ENCODE measurements at regions not wholly inside any gene's neighbourhood (a gene's known extent, or its start where the extent isn't known, plus 50 kb on each side); places are given as distances from the start of the nearest gene placed in this dataset.
"Not testable (repeated sequence)": the region's sequence is repeated elsewhere in the genome, so short reads cannot be mapped to it uniquely, and the experiment has no call there.

DNA sequence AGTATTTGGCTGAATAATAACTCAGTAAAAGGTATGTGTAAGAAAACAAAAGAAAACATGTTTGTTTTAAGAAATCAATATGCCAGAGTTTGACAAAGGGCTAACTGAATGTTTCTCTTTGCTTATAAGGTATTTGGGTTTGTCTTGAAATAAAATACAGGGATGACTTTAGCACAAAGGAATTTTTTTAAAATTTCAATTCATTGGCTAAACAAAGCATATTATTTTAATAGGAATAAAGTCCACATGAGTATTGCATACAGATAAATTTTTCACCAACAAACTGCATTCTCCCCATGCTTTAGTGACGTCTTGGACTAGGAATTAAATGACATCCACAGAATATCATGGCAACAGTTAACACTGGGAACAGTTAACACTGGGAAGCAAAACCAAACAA lies 480.0 kb upstream of the JAG1 start:
- no peak for DNase-seq

DNA sequence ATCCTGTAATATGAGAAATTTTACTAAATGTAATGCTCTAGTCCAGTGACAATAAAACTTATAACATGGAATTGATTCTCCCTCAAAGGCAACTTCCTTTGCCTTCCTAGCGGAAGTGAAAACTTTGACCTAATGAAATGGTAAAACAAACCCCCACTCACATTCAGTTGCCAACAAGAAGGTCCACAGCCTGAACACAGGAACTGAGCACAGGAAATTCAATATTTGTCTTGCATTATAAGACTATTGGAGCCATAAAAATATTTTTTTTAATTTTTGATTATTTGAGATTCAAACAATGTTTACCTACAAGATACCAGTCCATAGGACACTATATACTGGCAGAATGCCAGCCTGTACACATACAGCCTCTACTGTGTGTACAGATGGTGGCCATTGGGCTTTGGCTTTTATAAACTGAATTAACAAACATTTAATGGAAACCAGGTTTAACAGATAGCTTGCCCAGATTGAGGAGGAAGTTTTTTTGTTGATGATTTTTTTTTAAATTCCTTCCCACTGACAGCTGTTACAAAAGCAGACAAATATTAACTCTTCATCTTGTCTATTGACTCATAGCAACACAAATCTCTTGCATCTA lies 481.5 kb upstream of the JAG1 start:
- DNase-seq = no peak

DNA sequence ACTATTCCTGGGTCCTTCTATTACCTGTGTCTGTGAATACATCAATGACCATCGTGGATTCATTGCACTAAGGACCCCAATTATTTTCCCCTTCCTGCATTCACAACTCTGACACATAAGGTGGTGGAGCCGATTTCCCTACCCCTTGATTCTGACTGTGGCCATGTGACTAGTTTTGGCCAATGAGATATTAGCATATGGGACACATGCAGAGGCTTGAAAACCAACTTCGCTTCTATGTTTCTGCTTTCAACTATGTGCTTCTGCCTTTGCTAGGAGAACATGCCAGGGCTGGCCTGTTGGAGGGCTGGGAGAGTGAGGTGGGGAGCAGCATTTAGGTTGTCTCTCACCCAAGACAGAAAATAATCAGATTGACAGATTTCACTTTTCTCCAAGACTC lies 483.1 kb upstream of the JAG1 start:
- no peak for DNase-seq

DNA sequence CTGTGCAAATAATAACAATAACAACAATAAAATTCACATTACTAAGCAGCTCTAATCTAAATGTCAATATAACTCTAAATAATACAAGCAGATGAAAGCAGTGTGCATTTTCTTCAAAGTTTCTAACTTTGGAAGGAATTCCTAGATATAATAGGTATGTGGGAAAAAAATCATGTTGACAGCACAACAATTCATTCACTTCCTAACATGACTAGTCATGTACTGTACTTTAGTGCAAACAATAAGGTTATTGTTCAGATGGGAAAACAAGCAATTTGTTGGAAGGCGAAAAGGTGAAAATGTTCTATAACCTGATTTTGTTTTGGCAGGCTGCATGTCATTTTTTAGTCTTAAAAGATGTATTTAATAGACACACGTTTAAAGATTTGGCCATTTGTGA lies 484.3 kb upstream of the JAG1 start:
- no peak for DNase-seq

DNA sequence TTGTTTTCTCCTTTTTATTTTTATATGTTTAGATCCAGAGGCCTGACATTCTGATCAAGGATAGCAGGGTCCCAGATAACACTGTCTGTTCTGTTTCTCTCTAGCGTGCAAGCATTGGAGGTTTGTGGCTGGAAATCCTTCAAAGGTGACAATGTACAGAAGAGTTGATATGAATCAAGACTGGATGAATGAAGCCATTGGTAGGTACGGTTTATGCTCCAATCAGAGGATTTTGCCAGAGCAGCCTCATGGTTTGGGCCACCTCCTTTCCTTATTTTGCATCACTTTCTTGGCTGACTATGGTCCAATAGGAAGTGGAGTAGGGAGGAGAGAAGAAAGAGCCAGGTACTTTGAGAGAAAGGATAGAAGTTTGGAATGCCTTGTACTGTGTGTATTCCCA lies 484.8 kb upstream of the JAG1 start:
- DNase-seq = no peak

DNA sequence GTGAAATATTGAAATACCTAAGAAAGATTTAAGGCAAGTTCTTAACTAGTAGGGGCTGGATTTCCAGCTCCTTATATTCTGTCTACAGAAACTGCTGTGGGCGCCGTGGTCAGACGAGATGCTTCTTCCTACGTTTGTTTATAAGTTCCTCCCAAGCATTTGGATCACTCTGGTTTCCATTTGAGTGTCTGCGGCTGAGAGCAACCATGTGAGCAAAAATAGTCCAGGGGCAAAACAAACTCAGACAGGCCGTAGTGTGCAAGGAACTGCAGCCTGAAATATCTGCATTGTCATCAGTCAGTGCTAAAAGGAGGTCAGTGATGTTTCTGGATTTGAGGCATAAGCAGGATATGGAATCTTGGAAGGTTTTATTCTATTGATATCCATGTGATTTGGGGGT lies 485.9 kb upstream of the JAG1 start:
- no peak for DNase-seq

DNA sequence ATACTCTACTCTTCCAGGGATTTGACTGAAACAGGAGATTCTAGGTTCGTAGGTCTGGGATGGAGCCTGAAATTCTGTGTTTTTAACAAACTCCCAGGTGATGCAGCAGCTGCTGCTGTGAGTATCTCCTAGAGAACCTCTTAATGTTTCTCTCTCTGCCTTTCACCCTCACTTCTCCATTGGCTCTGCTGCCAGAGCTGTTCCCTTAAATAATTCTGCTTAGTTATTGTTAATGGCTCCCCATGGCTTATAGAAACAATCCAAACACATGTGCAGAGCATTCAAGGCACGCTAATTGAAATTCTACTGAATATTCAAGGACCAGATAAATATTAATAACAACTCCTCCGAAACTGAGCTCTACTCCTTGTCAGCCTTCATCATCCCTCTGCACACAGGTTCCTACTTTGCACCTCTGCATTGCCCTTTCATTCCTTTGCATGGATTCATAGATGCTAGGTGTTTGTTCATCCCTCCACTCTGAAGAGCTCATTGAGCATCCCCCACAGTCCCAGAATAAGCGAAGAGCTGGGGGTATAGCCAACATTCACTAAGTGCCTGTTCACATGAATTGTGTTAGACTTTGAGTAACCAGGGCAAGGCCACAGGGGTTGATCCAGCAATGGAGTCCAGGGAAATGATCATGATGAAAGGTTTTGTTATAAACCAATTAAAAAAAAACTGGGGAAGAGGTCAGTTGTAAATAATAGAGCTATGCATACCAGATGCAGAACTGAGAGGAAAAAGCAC lies 488.4 kb upstream of the JAG1 start:
- DNase-seq = no peak

DNA sequence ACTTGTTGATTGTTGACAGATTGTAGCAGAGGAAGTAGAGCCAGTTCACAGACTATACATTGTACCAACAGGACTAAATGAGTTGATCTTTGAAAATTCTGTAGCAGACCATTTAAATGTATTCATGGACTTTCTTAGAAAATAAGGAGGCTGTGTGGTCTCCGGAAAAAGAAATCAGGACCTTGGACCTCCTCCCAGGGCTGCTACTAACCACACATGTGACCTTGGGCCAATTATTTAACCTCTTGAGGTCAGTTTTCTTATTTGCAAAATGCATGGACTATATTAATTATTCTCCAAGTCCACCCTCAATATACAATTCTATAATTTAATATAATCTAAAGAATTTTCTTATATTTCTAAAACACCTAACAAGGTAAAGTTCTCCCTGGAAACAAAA lies 492.0 kb upstream of the JAG1 start:
- DNase-seq = no peak

DNA sequence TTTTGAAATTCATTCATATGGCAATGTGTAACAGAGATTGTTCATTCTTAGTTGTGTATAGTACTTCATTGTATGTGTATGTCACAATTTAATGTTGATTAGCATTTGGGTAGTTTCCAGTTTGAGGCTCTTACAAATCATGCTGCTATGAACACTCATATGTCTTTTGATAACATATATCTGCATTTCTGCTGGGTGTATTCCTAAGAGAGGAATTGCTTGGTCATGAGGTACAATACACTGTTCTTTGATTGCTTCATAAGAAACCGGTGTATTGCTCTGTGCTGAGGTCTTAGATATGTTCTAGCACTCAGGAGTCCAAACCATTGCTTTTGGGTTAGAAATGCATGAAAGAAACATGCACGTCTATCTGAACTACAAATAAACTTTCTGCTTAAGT lies 492.9 kb upstream of the JAG1 start:
- no peak for DNase-seq

DNA sequence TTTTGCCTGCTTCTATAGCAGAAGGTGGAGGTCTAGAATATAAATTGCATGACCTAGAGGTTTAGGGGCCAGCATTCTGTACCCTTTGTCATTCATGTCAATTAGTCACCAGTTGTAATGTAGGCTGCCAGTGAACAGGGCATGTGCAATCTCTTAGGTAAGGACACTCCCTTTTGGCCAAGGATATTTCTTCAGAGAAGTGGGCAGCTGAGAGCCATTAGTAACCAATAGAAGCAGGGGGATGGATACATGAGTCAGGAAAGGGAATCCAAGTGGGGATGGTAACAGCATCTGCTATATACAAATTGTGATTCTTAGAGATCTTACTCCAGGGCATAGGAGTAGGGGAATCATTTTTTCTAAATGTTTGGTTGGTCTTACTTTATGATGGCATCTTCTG lies 494.2 kb upstream of the JAG1 start:
- no peak for DNase-seq

DNA sequence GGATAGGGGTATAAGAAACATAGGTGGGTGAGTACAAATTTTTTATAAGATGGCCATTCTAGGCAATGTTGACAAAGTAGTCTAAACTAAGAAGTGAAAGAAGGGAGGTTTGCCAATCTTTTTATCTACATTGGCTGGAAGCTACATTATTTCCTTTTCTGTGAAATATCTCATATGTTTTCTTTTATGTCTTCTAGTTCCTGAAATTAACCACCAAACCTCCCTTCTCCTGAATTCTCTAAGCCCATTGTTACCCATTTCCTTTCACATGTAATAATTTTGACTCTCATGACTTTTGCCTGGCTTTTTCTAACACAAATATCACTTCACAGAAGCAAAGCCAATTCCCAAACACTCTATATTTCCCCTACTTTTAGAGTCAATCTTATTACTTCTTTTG lies 496.2 kb upstream of the JAG1 start:
- no peak for DNase-seq

DNA sequence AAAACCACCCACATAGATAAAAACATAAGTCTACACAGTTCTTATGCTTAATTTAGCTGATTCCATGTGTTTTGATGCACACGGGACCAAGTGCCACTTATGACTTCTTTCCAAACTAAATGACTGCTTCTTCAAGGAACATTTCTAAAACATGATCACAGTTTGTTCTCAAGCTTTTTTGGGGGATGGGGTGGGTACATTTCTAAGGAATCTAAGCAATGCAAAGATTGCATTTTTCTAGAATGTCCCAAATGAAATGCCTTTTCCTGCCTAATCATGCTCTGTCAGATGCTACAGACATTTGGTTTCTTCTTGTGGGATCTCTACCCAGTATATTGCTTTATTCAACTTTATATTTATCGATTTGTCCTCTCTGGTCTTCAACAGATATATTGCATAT lies 496.8 kb upstream of the JAG1 start:
- no peak for DNase-seq

DNA sequence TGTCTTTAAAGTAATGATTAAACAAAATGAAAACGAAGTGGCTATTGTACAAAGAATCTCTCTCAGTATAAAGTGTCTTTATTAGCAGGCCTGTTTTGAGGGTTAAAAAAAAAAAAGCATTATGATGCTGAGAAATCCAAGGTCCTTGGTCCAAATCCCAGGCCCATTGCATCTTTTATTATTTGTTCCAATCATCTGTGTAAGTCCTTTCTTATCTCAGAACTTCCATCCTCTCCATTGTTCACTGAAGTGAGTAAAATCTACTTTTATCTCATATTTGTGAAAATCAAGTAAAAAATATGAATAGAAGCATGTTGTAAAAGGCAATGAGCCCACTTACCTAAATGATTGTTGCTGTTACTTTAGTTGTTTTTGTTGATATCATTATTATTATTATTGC lies 499.1 kb upstream of the JAG1 start:
- DNase-seq = no peak

DNA sequence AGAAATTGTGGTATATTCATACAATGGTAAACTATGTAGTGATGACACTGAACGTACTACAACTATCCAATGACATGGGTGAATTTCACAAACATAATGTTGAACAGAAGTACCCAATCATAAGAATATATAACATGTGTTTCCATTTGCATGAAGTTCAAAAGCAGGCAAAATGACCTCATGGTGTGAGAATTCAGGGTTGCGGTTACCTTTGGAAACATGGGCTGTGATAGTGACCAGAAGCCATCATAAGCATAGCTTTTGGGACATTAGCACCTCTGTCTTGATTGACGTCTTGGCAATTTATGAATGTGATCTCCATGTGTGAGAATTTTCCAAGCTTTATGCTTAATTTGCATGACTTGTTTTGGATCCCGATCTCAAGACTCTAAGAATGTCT lies 500.1 kb upstream of the JAG1 start:
- DNase-seq = no peak

DNA sequence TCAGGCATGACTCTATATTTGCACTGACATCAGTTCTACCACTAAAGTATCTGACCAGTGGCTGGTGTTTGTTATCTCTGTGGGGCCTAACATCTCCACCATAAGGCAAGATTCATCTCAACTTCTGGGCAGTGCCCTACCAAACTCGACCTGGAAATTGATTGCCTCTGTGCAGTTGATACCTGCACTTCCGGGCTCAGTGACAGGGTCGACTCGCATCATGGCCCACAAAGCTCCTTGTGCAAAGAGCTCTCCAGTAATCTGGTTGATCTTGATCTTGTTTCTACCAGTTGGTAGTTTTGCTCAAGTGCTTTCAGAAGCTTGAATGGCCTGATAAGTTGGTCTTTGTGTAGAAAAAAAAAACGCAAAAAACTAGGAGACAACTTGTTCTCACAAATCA lies 501.1 kb upstream of the JAG1 start:
- DNase-seq = no peak

DNA sequence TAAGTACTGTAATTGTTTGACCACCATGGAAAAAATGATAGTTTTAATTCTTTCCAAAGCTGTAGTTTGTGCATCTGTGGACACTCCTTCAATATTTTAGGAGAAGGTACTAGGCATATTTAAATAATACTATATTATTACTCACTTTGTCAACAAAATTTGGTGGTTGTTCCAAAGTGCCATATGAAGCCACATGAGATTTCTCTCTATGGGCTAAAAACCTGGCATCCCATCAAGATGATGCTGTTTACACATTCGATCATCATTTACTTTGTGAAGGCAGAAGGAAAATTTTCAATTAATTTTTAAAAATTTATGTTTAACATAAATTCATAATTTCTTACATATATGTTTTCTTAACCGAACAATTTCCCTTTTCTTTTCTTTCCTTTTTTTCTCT lies 502.6 kb upstream of the JAG1 start:
- no peak for DNase-seq

DNA sequence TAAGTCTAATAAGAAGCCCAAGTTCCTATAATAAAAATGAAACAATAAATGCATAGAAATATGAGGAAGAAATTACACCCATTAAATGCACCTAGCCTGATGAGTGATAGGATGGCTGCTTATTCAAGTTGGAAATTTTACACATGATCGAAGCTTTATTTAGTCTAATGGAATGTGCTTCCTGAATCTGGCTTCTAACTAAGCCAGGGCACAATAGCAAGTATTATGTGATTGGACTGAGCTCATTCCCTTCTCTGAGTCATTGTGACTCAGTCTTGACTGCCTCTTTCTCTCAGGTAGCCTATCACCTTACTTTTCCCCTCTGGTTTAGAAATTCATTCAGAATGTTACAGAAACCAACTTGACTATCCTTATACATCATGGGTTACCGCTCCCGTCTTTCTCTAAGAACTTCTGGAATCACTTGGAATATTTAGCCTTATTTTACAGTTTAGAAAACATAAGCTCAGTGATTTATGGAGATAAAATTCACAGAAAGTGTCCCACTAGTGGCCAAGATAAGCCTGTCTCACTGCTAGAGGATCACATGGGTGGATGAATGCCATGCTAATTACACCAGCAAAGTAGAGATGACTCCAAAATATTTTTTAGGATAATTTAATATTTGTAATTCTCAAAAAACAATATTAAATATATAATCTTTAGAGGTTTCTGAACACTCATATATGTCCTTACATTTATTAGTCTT lies 505.3 kb upstream of the JAG1 start:
- DNase-seq = no peak

DNA sequence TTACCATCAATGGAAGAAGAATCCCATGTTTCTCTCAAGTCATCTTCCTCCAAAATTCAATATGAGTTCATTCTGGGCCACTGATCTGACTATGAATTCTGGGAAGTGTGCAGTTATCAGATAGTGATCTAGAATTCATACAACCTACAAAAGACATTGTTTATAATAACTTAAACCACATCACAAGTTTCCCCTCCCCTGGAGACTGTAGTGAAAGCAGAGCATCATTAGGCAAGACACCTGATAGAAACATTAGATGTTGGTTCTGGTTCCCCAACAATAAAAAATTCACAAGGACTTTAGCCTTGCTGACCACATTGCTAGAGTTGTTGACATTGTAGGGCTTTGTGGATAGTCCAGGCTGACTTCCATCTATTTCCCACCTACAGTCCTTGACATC lies 506.4 kb upstream of the JAG1 start:
- no peak for DNase-seq

DNA sequence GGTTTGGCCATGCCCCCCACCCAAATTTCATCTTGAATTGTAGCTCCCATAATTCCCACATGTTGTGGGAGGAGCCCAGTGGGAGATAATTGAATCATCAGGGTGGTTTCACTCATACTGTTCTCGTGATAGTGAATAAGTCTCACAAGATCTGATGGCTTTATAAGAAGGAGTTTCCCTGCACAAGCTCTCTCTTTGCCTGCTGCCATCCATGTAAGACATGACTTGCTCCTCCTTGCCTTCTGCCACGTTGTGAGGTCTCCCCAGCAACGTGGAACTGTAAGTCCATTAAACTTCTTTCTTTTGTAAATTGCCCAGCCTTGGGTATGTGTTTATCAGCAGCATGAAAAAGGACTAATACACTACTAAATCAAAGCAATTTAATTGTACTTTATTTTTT lies 507.3 kb upstream of the JAG1 start:
- not testable (repeated sequence) for DNase-seq

DNA sequence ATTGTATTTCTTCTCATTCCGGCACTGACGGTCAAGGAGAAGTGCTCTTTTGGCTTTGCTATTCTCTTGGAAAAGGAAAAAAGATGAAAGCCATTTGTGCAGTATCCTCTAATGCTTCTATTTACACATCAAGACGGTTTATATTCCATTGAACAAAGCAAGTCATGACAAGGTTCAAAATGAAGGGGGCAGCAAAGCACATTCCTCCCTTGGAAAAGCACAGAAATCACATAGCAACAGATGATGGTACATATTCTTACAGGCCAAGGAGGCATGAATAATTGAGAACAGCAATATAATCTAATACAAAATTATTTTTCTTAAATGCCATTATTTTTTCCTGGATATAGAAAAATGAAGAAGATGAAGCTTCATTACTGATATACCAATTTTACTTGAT lies 508.2 kb upstream of the JAG1 start:
- DNase-seq = no peak

DNA sequence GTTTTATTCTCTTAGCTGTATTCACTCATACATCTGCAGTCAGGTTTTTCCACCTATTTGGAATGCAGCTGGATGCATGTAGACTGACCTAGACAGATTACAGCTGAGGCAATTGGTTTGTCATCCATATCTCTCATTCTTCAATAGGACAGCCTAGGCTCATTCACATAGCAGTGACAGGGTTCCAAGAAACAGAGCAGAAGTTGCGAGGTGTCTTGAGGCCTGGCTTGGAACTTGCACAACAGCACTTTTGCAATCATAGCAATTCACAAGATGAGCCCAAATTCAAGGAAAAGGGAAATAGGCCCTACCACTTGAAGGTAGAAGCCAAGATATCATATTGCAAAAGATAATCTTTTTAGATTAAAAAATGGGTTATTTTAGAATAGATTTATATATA lies 508.9 kb upstream of the JAG1 start:
- DNase-seq = no peak

DNA sequence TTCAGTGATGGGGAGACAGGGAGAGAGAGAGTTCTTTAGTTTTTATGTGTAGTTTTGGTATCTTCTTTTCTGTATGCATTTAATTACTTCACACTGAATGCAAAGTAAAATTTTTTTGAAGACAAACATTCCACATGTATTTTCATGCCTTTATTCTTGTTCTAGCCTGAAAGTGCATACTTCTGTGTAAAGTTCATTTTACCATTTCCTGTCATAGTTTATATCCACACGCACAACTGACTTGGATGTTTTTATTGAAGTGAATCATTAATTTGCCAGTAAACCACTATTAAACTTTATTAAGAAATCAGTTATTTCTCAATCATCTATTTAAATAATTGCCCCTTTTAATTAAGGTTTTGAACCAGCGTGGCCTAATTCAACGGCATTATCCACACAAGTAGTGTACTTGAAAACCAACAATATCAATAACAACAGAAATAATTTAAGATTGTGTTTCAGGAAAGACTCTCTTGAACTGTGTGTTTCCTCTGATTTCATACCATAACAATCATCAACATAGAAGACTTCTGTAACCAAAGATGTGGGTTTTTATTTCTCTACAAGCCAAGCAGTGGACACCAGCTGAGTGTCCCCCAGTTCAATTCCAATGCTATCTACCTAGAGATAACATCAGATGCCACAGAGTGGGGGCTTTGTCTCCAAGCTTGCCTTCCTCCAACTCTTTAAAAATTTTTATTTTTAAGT lies 512.7 kb upstream of the JAG1 start:
- DNase-seq = no peak

DNA sequence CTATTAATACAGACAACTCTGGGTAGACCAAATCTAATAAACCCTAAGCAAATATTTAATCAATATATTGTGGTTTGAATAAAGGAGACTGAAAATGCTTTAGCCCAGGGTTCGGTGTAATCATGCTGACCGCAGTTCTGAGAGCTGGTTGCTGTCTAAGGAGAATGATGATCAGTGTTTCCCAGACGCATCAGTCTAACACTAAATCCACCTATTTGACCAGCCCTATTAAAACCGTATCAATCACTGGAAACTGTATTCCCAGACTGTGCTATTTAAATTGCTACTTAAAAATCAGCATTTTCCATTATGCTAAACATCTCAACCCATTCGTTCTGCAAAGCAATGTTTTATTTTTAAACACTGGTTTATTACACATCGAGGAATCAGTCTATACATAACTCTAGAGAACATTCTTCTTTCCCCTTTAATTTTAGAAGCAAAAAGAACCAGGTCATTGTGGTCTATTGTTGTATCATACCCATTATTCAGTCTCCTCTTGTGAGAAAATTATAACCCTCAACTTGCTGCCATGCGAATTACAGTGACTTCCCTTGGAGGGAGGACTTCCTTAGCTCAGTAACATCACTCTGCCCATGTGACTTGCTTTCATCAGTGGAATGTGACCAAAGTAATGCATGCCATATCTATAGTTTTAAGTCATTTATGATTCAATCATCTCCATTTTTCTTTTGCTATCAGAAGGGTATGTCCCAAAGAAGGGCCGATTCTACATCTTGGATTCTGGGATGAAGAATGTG lies 515.2 kb upstream of the JAG1 start:
- DNase-seq = no peak

Data from stimulated activated CD4-positive, alpha-beta T cell treated with anti-CD3 and anti-CD28 coated beads, Interleukin-4, amount 100 ng/mL, for 1 hour (primary cell).